ENCODE measurements at regions not wholly inside any gene's neighbourhood (a gene's known extent, or its start where the extent isn't known, plus 50 kb on each side); places are given as distances from the start of the nearest gene placed in this dataset.

DNA sequence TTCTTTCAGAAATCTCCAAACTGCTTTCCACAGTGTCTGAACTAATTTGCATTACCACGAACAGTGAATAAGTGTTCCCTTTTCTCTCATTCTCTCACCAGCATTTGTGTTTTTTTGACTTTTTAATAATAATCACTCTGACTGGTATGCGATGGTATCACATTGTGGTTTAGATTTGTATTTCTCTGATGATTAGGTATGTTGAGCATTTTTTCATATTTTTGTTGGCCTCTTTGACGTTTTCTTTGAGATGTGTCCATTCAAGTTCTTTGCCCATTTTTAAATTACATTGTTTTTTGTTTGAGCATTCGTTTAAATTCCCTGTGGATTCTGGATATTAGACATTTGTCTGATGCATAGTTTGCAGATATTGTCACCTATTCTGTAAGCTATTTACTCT is 1639.6 kb upstream of the TENM4 start:
- TF ChIP-seq, protein P1, sequence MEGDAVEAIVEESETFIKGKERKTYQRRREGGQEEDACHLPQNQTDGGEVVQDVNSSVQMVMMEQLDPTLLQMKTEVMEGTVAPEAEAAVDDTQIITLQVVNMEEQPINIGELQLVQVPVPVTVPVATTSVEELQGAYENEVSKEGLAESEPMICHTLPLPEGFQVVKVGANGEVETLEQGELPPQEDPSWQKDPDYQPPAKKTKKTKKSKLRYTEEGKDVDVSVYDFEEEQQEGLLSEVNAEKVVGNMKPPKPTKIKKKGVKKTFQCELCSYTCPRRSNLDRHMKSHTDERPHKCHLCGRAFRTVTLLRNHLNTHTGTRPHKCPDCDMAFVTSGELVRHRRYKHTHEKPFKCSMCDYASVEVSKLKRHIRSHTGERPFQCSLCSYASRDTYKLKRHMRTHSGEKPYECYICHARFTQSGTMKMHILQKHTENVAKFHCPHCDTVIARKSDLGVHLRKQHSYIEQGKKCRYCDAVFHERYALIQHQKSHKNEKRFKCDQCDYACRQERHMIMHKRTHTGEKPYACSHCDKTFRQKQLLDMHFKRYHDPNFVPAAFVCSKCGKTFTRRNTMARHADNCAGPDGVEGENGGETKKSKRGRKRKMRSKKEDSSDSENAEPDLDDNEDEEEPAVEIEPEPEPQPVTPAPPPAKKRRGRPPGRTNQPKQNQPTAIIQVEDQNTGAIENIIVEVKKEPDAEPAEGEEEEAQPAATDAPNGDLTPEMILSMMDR (IDR thresholded peaks at IDR 0.05; ENCODE audit: low read length), result no peak
- no peak for TF ChIP-seq EZH2 (IDR thresholded peaks at IDR 0.05; ENCODE audit: borderline replicate concordance, low read length)

Measured in OCI-LY1 (cell line).